MM.1S (cell line): ENCODE measurements at regions not wholly inside any gene's neighbourhood (a gene's known extent, or its start where the extent isn't known, plus 50 kb on each side); places are given as distances from the start of the nearest gene placed in this dataset.

Source experiments
- DNase-seq: peaks from one replicate; pipeline ENCODE4 v3.0.0-alpha.2; 2015
- H2AFZ ChIP-seq: fragments of 300-600 bp; sonication (generic); 2 replicates; pipeline ENCODE4 v1.6.0; 2016; ENCODE audit warnings: antibody characterized with exemption, low read length
- H3F3A ChIP-seq: fragments of 300-600 bp; sonication (generic); 2 replicates; pipeline ENCODE4 v1.6.1; 2016; ENCODE audit warnings: mild to moderate bottlenecking, antibody characterized with exemption, low read length, moderate library complexity, mixed read lengths; ENCODE audit not compliant: insufficient read depth
- H3K27ac ChIP-seq: fragments of 300-600 bp; sonication (generic); 2 replicates; pipeline ENCODE4 v1.5.1; 2016; ENCODE audit warnings: mild to moderate bottlenecking, low read length
- H3K27me3 ChIP-seq: fragments of 300-600 bp; sonication (generic); replicated peaks from 2 replicates; pipeline ENCODE4 v1.6.0; 2016; ENCODE audit warnings: low read length; ENCODE audit not compliant: insufficient read depth
- H3K36me3 ChIP-seq: fragments of 300-600 bp; sonication (generic); replicated peaks from 2 replicates; pipeline ENCODE4 v1.6.1; 2016; ENCODE audit warnings: mild to moderate bottlenecking, low read length, mixed read lengths; ENCODE audit not compliant: insufficient read depth
- H3K4me1 ChIP-seq: fragments of 300-600 bp; sonication (generic); 2 replicates; pipeline ENCODE4 v1.6.1; 2016; ENCODE audit warnings: low read length, mixed read lengths
- H3K4me2 ChIP-seq: fragments of 300-600 bp; sonication (generic); 2 replicates; pipeline ENCODE4 v1.6.0; 2016; ENCODE audit warnings: low read depth, low read length
- H3K4me3 ChIP-seq: fragments of 300-600 bp; sonication (generic); 2 replicates; pipeline ENCODE4 v1.5.1; 2016; ENCODE audit warnings: low read length, mixed read lengths
- H3K79me2 ChIP-seq: fragments of 300-600 bp; sonication (generic); 2 replicates; pipeline ENCODE4 v1.6.1; 2016; ENCODE audit warnings: mixed run types, low read length, mixed read lengths
- H3K9ac ChIP-seq: fragments of 300-600 bp; sonication (generic); 2 replicates; pipeline ENCODE4 v1.6.1; 2016; ENCODE audit warnings: low read length, mixed read lengths
- H3K9me2 ChIP-seq: fragments of 300-600 bp; sonication (generic); replicated peaks from 2 replicates; pipeline ENCODE4 v1.6.1; 2016; ENCODE audit warnings: mild to moderate bottlenecking, low read length, mixed read lengths; ENCODE audit not compliant: insufficient read depth
- H3K9me3 ChIP-seq: fragments of 300-600 bp; sonication (generic); replicated peaks from 2 replicates; pipeline ENCODE4 v1.6.1; 2016; ENCODE audit warnings: mild to moderate bottlenecking, low read length, mixed read lengths; ENCODE audit not compliant: insufficient read depth
- H4K20me1 ChIP-seq: fragments of 300-600 bp; sonication (generic); 2 replicates; pipeline ENCODE4 v1.6.1; 2016; ENCODE audit warnings: mild to moderate bottlenecking, low read length, moderate library complexity, mixed read lengths; ENCODE audit not compliant: insufficient read depth
- EZH2 ChIP-seq: fragments of 300-600 bp; sonication (generic); optimal IDR thresholded peaks from 2 replicates; pipeline ENCODE3; 2017; ENCODE audit warnings: low read depth, mild to moderate bottlenecking, antibody characterized with exemption, low read length, mixed read lengths
- EZH2phosphoT487 ChIP-seq: fragments of 300-600 bp; sonication (generic); IDR thresholded peaks from 2 replicates; pipeline ENCODE4 v1.6.1; 2018; ENCODE audit warnings: antibody characterized with exemption, low read length
- TF ChIP-seq, protein P1 (sequence below): fragments of 300-600 bp; sonication (generic); IDR thresholded peaks from 2 replicates; pipeline ENCODE4 v1.5.1; 2016; ENCODE audit warnings: antibody characterized with exemption, low read length, mixed read lengths

- H3K36me3 ChIP-seq: no peaks in the 10 kb centered on the region
- H3K4me1 ChIP-seq: no peaks in the 10 kb centered on the region
- no peak overlapping the region for H3K4me2 ChIP-seq
- no peak for DNase-seq
- H3K9ac ChIP-seq: no peak overlapping the region
- no peak for TF ChIP-seq EZH2
- TF ChIP-seq EZH2phosphoT487: no peak
- TF ChIP-seq, protein P1, sequence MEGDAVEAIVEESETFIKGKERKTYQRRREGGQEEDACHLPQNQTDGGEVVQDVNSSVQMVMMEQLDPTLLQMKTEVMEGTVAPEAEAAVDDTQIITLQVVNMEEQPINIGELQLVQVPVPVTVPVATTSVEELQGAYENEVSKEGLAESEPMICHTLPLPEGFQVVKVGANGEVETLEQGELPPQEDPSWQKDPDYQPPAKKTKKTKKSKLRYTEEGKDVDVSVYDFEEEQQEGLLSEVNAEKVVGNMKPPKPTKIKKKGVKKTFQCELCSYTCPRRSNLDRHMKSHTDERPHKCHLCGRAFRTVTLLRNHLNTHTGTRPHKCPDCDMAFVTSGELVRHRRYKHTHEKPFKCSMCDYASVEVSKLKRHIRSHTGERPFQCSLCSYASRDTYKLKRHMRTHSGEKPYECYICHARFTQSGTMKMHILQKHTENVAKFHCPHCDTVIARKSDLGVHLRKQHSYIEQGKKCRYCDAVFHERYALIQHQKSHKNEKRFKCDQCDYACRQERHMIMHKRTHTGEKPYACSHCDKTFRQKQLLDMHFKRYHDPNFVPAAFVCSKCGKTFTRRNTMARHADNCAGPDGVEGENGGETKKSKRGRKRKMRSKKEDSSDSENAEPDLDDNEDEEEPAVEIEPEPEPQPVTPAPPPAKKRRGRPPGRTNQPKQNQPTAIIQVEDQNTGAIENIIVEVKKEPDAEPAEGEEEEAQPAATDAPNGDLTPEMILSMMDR: no peak
- no peak overlapping the region for H3K27ac ChIP-seq
- no peaks in the 10 kb centered on the region for H3K79me2 ChIP-seq
- H3K27me3 ChIP-seq: no peaks in the 10 kb centered on the region
- no peaks in the 10 kb centered on the region for H3K9me3 ChIP-seq
- H3K4me3 ChIP-seq: no peak overlapping the region
- no peaks in the 10 kb centered on the region for H3F3A ChIP-seq
- H3K9me2 ChIP-seq: no peaks in the 10 kb centered on the region
- no peaks in the 10 kb centered on the region for H4K20me1 ChIP-seq
- H2AFZ ChIP-seq: no peak overlapping the region
Measured at GRCh38 chr4:132770776-132771175, 378.3 kb upstream of the PCDH10 start.

DNA sequence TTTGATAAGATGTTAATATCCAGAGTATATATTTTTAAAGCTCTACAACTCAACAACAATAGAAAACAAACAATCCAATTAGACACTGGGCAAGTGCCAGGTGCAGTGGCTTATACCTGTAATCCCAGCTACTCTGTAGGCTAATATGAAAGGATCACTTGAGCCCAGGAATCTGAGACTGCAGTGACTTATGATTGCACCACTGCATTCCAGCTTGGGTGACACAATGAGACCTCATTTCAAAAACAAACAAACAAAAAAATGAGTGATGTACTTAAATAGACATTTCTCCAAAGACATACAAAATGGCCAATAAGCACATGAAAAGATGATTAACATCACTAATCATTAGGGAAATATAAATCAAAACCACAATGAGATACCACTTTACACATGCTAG is 356.8 kb upstream of the PCDH10 start:
- Histone ChIP-seq H3K9me2 (no peaks in the 10 kb centered on the region), H3K4me3 (no peak overlapping the region), H3K36me3 (no peaks in the 10 kb centered on the region), H3K27ac (no peak overlapping the region), H3K9me3 (no peaks in the 10 kb centered on the region), H2AFZ (no peak overlapping the region), H3K27me3 (no peaks in the 10 kb centered on the region), H3F3A (no peaks in the 10 kb centered on the region), H3K9ac (no peak overlapping the region), H4K20me1 (no peaks in the 10 kb centered on the region), H3K4me1 (no peaks in the 10 kb centered on the region), H3K79me2 (no peaks in the 10 kb centered on the region), H3K4me2 (no peak overlapping the region)
- DNase-seq: no peak
- TF ChIP-seq EZH2: no peak
- TF ChIP-seq, protein P1: no peak
- TF ChIP-seq EZH2phosphoT487: no peak

- DNase-seq: no peak
- Histone ChIP-seq H3F3A (no peaks in the 10 kb centered on the region), H3K9ac (no peak overlapping the region), H2AFZ (no peak overlapping the region), H3K27me3 (no peaks in the 10 kb centered on the region), H3K9me2 (no peaks in the 10 kb centered on the region), H3K36me3 (no peaks in the 10 kb centered on the region), H3K79me2 (no peaks in the 10 kb centered on the region), H4K20me1 (no peaks in the 10 kb centered on the region), H3K4me2 (no peak overlapping the region), H3K27ac (no peak overlapping the region), H3K4me3 (no peak overlapping the region), H3K9me3 (no peaks in the 10 kb centered on the region), H3K4me1 (no peaks in the 10 kb centered on the region)
- TF ChIP-seq EZH2 (no peak), EZH2phosphoT487 (no peak)
- TF ChIP-seq, protein P1: no peak
Measured at GRCh38 chr4:132797856-132798255, 351.2 kb upstream of the PCDH10 start.
